HEK293 (cell line): ENCODE measurements at regions not wholly inside any gene's neighbourhood (a gene's known extent, or its start where the extent isn't known, plus 50 kb on each side); places are given as distances from the start of the nearest gene placed in this dataset.

Source experiments
- CTCF ChIA-PET: fragments of 350-600 bp; formaldehyde crosslinking; extraction: SDS; loops from one replicate; lab custom pipeline; 2021; ENCODE audit warnings: antibody characterized with exemption; lab: Yijun Ruan, JAX
- POLR2A ChIA-PET: fragments of 300-600 bp; formaldehyde crosslinking; extraction: SDS; loops from one replicate; lab custom pipeline; 2020; ENCODE audit warnings: antibody characterized with exemption, inconsistent platforms; lab: Yijun Ruan, JAX
- H3K27ac ChIP-seq: fragments of 200-500 bp; sonication (Bioruptor generic); 2 replicates; pipeline ENCODE4 v1.5.1; 2014; ENCODE audit warnings: low read depth, low read length, control low read depth, inconsistent platforms; ENCODE audit errors: extremely low read depth
- H3K36me3 ChIP-seq, 2 experiments: fragments of 200-500 bp in 1 of 2; sonication (Bioruptor generic) in 1 of 2; 1 replicate in 1 of 2; 2 replicates in 1 of 2; pipeline ENCODE4 v1.5.1; 2014 to 2017; ENCODE audit warnings: inconsistent platforms in 2 of 2, low read length in 2 of 2; ENCODE audit not compliant: control insufficient read depth in 2 of 2, insufficient read depth in 1 of 2
- H3K4me1 ChIP-seq: fragments of 200-500 bp; sonication (Bioruptor generic); 2 replicates; pipeline ENCODE4 v1.5.1; 2014; ENCODE audit warnings: mild to moderate bottlenecking, low read length, inconsistent platforms; ENCODE audit not compliant: control insufficient read depth, insufficient read depth
- H3K4me3 ChIP-seq: 2 replicates; pipeline ENCODE4 v1.5.1; 2011; ENCODE audit warnings: low read depth, mild to moderate bottlenecking, control low read depth, low read length, moderate library complexity
- H3K9me3 ChIP-seq: fragments of 200-500 bp; sonication (Bioruptor generic); 2 replicates; pipeline ENCODE4 v1.5.1; 2014; ENCODE audit warnings: low read depth, low read length, inconsistent platforms; ENCODE audit not compliant: control insufficient read depth, insufficient read depth
- KLF7 ChIP-seq: fragments of 450-650 bp; formaldehyde crosslinking; IDR thresholded peaks from 2 replicates; pipeline ENCODE4 v1.5.1; 2016; ENCODE audit warnings: missing biosample characterization, missing genetic modification characterization, borderline replicate concordance
- PATZ1 ChIP-seq: fragments of 450-650 bp; formaldehyde crosslinking; IDR thresholded peaks from 2 replicates; pipeline ENCODE4 v1.5.1; 2016; ENCODE audit warnings: missing biosample characterization, missing genetic modification characterization
- ZBTB1 ChIP-seq: fragments of 450-650 bp; formaldehyde crosslinking; IDR thresholded peaks from 2 replicates; pipeline ENCODE4 v1.5.1; 2016; ENCODE audit warnings: missing biosample characterization, missing genetic modification characterization
- ZBTB11 ChIP-seq: fragments of 450-650 bp; formaldehyde crosslinking; conservative IDR thresholded peaks from 2 replicates; pipeline ENCODE4 v1.5.1; 2016; ENCODE audit warnings: low read depth, missing biosample characterization, missing genetic modification characterization
- ZNF132 ChIP-seq: fragments of 450-650 bp; formaldehyde crosslinking; IDR thresholded peaks from 2 replicates; pipeline ENCODE4 v1.5.1; 2017; ENCODE audit warnings: missing biosample characterization, missing genetic modification characterization, borderline replicate concordance
- ZNF214 ChIP-seq: fragments of 450-650 bp; formaldehyde crosslinking; IDR thresholded peaks from 2 replicates; pipeline ENCODE4 v1.5.1; 2017; ENCODE audit warnings: missing biosample characterization, mild to moderate bottlenecking, missing genetic modification characterization, borderline replicate concordance
- ZNF341 ChIP-seq: fragments of 450-650 bp; formaldehyde crosslinking; IDR thresholded peaks from 2 replicates; pipeline ENCODE4; 2016; ENCODE audit warnings: low read depth, missing biosample characterization, missing genetic modification characterization
- ZNF354C ChIP-seq: fragments of 450-650 bp; formaldehyde crosslinking; IDR thresholded peaks from 2 replicates; pipeline ENCODE4 v1.5.1; 2016; ENCODE audit warnings: missing biosample characterization, missing genetic modification characterization, low read depth, borderline replicate concordance
- ZNF362 ChIP-seq: fragments of 450-650 bp; formaldehyde crosslinking; IDR thresholded peaks from 2 replicates; pipeline ENCODE4 v1.5.1; 2016; ENCODE audit warnings: missing biosample characterization, missing genetic modification characterization
- ZNF433 ChIP-seq: fragments of 450-650 bp; formaldehyde crosslinking; IDR thresholded peaks from 2 replicates; pipeline ENCODE4 v1.5.1; 2016; ENCODE audit warnings: missing biosample characterization, missing genetic modification characterization, low read depth
- ZNF473 ChIP-seq: fragments of 450-650 bp; formaldehyde crosslinking; IDR thresholded peaks from 2 replicates; pipeline ENCODE4 v1.5.1; 2017; ENCODE audit warnings: missing biosample characterization, missing genetic modification characterization
- ZNF521 ChIP-seq: fragments of 450-650 bp; formaldehyde crosslinking; IDR thresholded peaks from 2 replicates; pipeline ENCODE4 v1.5.1; 2017; ENCODE audit warnings: missing biosample characterization, mild to moderate bottlenecking, missing genetic modification characterization
- ZNF560 ChIP-seq: fragments of 450-650 bp; formaldehyde crosslinking; IDR thresholded peaks from 2 replicates; pipeline ENCODE4 v1.5.1; 2017; ENCODE audit warnings: missing biosample characterization, missing genetic modification characterization, borderline replicate concordance
- ZNF580 ChIP-seq: fragments of 450-650 bp; formaldehyde crosslinking; IDR thresholded peaks from 2 replicates; pipeline ENCODE4 v1.5.1; 2016; ENCODE audit warnings: missing biosample characterization, missing genetic modification characterization
- ZNF701 ChIP-seq: fragments of 450-650 bp; formaldehyde crosslinking; IDR thresholded peaks from 2 replicates; pipeline ENCODE4 v1.5.1; 2016; ENCODE audit warnings: missing biosample characterization, missing genetic modification characterization
- ZNF830 ChIP-seq: fragments of 450-650 bp; IDR thresholded peaks from 2 replicates; pipeline ENCODE4 v1.5.0; 2018; ENCODE audit warnings: missing biosample characterization, missing genetic modification characterization, low read depth, mild to moderate bottlenecking, moderate library complexity
- ZNF837 ChIP-seq: fragments of 450-650 bp; formaldehyde crosslinking; IDR thresholded peaks from 2 replicates; pipeline ENCODE4 v1.5.1; 2016; ENCODE audit warnings: missing biosample characterization, missing genetic modification characterization

GRCh38 chr18:73614812-73615211 is 532.8 kb downstream of the FBXO15 start:
- Histone ChIP-seq H3K4me1 (no peaks in the 10 kb centered on the region), H3K9me3 (no peaks in the 10 kb centered on the region), H3K27ac (no peak overlapping the region), H3K4me3 (no peak overlapping the region), H3K36me3 (no peaks in the 10 kb centered on the region)
- POLR2A ChIA-PET: no interaction called here
- TF ChIP-seq KLF7: no peak
- no peak for TF ChIP-seq ZNF701
- no peak for TF ChIP-seq ZNF362
- TF ChIP-seq ZBTB1 (tag by site-specific recombination): no peak
- no peak for TF ChIP-seq ZNF354C (tag by site-specific recombination)
- TF ChIP-seq ZNF433: no peak
- CTCF ChIA-PET: interaction anchor here (0.7 to 2.2 kb wide), 2 partner anchors 228 to 899 kb away, joined by 3 to 6 read pairs; no protein-coding TSS in a partner anchor

- Histone ChIP-seq H3K36me3 (no peaks in the 10 kb centered on the region), H3K4me1 (no peaks in the 10 kb centered on the region), H3K27ac (no peak overlapping the region), H3K4me3 (no peak overlapping the region), H3K9me3 (no peaks in the 10 kb centered on the region)
- ChIA-PET POLR2A (no interaction called here), CTCF (interaction anchor here (0.7 to 2.2 kb wide), 2 partner anchors 229 to 898 kb away, joined by 3 to 6 read pairs; no protein-coding TSS in a partner anchor)
- TF ChIP-seq ZNF521 (tag by site-specific recombination): no peak
- no peak for TF ChIP-seq ZNF473 (tag by site-specific recombination)
- no peak for TF ChIP-seq ZBTB1 (tag by site-specific recombination)
- TF ChIP-seq ZNF560 (tag by site-specific recombination): no peak
- TF ChIP-seq ZNF132: no peak
- no peak for TF ChIP-seq ZBTB11 (tag by site-specific recombination)
- TF ChIP-seq ZNF341: no peak
- no peak for TF ChIP-seq ZNF837 (tag by site-specific recombination)
- no peak for TF ChIP-seq PATZ1
- TF ChIP-seq ZNF580 (tag by site-specific recombination): no peak
- TF ChIP-seq ZNF830: no peak
- no peak for TF ChIP-seq ZNF214
Measured at GRCh38 chr18:73613706-73614340, 533.8 kb downstream of the FBXO15 start.
